NCI-H1105 (cell line): ENCODE measurements at regions not wholly inside any gene's neighbourhood (a gene's known extent, or its start where the extent isn't known, plus 50 kb on each side); places are given as distances from the start of the nearest gene placed in this dataset.
"Not testable (repeated sequence)": the region's sequence is repeated elsewhere in the genome, so short reads cannot be mapped to it uniquely, and the experiment has no call there.

Experiments used
- DNase-seq: peaks from one replicate; lab custom pipeline; 2025; lab: John Stamatoyannopoulos, UW

GRCh38 chr17:72470121-72470705 is 349.4 kb downstream of the SOX9 start:
- no peak for DNase-seq

GRCh38 chr17:72470734-72471133 is 349.9 kb downstream of the SOX9 start:
- no peak for DNase-seq

GRCh38 chr17:72471296-72471695 is 350.5 kb downstream of the SOX9 start:
- no peak for DNase-seq

GRCh38 chr17:72472106-72472505 is 351.3 kb downstream of the SOX9 start:
- DNase-seq, result no peak

GRCh38 chr17:72472853-72473390 is 352.1 kb downstream of the SOX9 start:
- not testable (repeated sequence) for DNase-seq

GRCh38 chr17:72474243-72474642 is 353.4 kb downstream of the SOX9 start:
- DNase-seq, result no peak

- no peak for DNase-seq
These were observed 354.1 kb downstream of the SOX9 start for GRCh38 chr17:72474719-72475477.

GRCh38 chr17:72476134-72476533 is 355.3 kb downstream of the SOX9 start:
- DNase-seq, result no peak

GRCh38 chr17:72476575-72476986 is 355.8 kb downstream of the SOX9 start:
- no peak for DNase-seq

GRCh38 chr17:72477491-72477890 is 356.7 kb downstream of the SOX9 start:
- DNase-seq, result peak; percentile 78

- DNase-seq, result no peak
These were observed 358.3 kb downstream of the SOX9 start for GRCh38 chr17:72479113-72479512.

GRCh38 chr17:72481572-72481971 is 360.8 kb downstream of the SOX9 start:
- DNase-seq, result no peak

- no peak for DNase-seq
These were observed 364.8 kb downstream of the SOX9 start for GRCh38 chr17:72485596-72485995.

GRCh38 chr17:72486806-72487205 is 366.0 kb downstream of the SOX9 start:
- no peak for DNase-seq

- no peak for DNase-seq
These were observed 367.1 kb downstream of the SOX9 start for GRCh38 chr17:72487731-72488494.

GRCh38 chr17:72488555-72489271 is 367.9 kb downstream of the SOX9 start:
- DNase-seq, result peak; percentile 37

- DNase-seq, result no peak
These were observed 368.4 kb downstream of the SOX9 start for GRCh38 chr17:72489272-72489641.

- no peak for DNase-seq
These were observed 370.3 kb downstream of the SOX9 start for GRCh38 chr17:72491102-72491501.

GRCh38 chr17:72492494-72492893 is 371.7 kb downstream of the SOX9 start:
- DNase-seq, result no peak

GRCh38 chr17:72492941-72493340 is 372.1 kb downstream of the SOX9 start:
- no peak for DNase-seq

GRCh38 chr17:72494566-72494965 is 373.7 kb downstream of the SOX9 start:
- no peak for DNase-seq

GRCh38 chr17:72496461-72496860 is 375.6 kb downstream of the SOX9 start:
- DNase-seq, result no peak
